ENCODE measurements at regions not wholly inside any gene's neighbourhood (a gene's known extent, or its start where the extent isn't known, plus 50 kb on each side); places are given as distances from the start of the nearest gene placed in this dataset.

DNA sequence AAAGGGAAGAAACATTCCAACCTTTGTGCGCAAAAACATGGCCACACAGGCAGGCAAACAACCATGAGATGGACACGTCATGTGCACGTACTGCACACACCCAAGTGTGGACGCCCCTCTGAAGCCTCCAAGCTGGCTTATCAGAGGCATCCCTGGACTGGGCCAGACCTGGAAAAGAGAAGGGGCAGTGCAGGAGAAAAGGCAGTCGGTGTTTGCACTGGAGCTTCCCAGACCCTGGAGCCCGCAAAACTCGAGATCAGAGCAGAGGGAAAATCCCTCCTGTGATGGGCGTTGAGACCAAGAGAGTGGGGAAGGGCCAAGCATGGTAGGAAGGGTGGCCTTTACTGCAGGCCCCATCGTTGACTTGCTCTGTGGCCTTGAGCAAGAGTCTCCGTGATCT, 269.5 kb downstream of the CYRIA start:
- Histone ChIP-seq H3K4me3 (ENCODE audit: low read depth in 1 of 3, low read length in 3 of 3) (no peak overlapping the region), H3K27ac (ENCODE audit: low read depth in 1 of 2, low read length in 2 of 2) (no peak overlapping the region), H3K4me1 (ENCODE audit: control insufficient read depth in 4 of 4, insufficient read depth in 4 of 4, low read length in 3 of 4) (no peaks in the 10 kb centered on the region), H3K36me3 (ENCODE audit: control insufficient read depth in 4 of 4, insufficient read depth in 3 of 4, low read depth in 1 of 4, low read length in 3 of 4) (no peaks in the 10 kb centered on the region), H3K27me3 (ENCODE audit: control insufficient read depth in 4 of 4, insufficient read depth in 4 of 4, low read length in 3 of 4) (no peaks in the 10 kb centered on the region), H3K9me3 (ENCODE audit: control insufficient read depth in 4 of 4, low read length in 3 of 4) (no peaks in the 10 kb centered on the region), H3K9ac (ENCODE audit: low read depth in 1 of 2, low read length in 2 of 2) (no peak overlapping the region)
- 92% methylated on average over 10 of the region's 10 CpGs for WGBS
- no peak for TF ChIP-seq NR2F2 (IDR thresholded peaks at IDR 0.05)
- TF ChIP-seq RXRA (IDR thresholded peaks at IDR 0.05) = no peak
- no peak for TF ChIP-seq TAF1 (conservative IDR thresholded peaks at IDR 0.05)
- no peak for TF ChIP-seq YY1 (IDR thresholded peaks at IDR 0.05)
- TF ChIP-seq GABPA (IDR thresholded peaks at IDR 0.05 in 1 of 2, conservative IDR thresholded peaks at IDR 0.05 in 1 of 2) = no peak
- no peak for TF ChIP-seq HNF4A (conservative IDR thresholded peaks at IDR 0.05)
- TF ChIP-seq, protein P1, sequence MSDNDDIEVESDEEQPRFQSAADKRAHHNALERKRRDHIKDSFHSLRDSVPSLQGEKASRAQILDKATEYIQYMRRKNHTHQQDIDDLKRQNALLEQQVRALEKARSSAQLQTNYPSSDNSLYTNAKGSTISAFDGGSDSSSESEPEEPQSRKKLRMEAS (IDR thresholded peaks at IDR 0.05) = no peak
- TF ChIP-seq FOXA2 (IDR thresholded peaks at IDR 0.05) = no peak
- TF ChIP-seq, protein P2, sequence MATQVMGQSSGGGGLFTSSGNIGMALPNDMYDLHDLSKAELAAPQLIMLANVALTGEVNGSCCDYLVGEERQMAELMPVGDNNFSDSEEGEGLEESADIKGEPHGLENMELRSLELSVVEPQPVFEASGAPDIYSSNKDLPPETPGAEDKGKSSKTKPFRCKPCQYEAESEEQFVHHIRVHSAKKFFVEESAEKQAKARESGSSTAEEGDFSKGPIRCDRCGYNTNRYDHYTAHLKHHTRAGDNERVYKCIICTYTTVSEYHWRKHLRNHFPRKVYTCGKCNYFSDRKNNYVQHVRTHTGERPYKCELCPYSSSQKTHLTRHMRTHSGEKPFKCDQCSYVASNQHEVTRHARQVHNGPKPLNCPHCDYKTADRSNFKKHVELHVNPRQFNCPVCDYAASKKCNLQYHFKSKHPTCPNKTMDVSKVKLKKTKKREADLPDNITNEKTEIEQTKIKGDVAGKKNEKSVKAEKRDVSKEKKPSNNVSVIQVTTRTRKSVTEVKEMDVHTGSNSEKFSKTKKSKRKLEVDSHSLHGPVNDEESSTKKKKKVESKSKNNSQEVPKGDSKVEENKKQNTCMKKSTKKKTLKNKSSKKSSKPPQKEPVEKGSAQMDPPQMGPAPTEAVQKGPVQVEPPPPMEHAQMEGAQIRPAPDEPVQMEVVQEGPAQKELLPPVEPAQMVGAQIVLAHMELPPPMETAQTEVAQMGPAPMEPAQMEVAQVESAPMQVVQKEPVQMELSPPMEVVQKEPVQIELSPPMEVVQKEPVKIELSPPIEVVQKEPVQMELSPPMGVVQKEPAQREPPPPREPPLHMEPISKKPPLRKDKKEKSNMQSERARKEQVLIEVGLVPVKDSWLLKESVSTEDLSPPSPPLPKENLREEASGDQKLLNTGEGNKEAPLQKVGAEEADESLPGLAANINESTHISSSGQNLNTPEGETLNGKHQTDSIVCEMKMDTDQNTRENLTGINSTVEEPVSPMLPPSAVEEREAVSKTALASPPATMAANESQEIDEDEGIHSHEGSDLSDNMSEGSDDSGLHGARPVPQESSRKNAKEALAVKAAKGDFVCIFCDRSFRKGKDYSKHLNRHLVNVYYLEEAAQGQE (IDR thresholded peaks at IDR 0.05) = no peak
- TF ChIP-seq ATF3 (IDR thresholded peaks at IDR 0.05) = no peak
- TF ChIP-seq JUND (IDR thresholded peaks at IDR 0.05) = no peak
- TF ChIP-seq ZBTB33 (IDR thresholded peaks at IDR 0.05) = no peak
- TF ChIP-seq, protein P3, sequence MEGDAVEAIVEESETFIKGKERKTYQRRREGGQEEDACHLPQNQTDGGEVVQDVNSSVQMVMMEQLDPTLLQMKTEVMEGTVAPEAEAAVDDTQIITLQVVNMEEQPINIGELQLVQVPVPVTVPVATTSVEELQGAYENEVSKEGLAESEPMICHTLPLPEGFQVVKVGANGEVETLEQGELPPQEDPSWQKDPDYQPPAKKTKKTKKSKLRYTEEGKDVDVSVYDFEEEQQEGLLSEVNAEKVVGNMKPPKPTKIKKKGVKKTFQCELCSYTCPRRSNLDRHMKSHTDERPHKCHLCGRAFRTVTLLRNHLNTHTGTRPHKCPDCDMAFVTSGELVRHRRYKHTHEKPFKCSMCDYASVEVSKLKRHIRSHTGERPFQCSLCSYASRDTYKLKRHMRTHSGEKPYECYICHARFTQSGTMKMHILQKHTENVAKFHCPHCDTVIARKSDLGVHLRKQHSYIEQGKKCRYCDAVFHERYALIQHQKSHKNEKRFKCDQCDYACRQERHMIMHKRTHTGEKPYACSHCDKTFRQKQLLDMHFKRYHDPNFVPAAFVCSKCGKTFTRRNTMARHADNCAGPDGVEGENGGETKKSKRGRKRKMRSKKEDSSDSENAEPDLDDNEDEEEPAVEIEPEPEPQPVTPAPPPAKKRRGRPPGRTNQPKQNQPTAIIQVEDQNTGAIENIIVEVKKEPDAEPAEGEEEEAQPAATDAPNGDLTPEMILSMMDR (IDR thresholded peaks at IDR 0.05; ENCODE audit: low read depth, low read length, missing input control) = no peak
- TF ChIP-seq RAD21 (IDR thresholded peaks at IDR 0.05) = no peak
- TF ChIP-seq SP1 (IDR thresholded peaks at IDR 0.05) = no peak
- TF ChIP-seq EGR1 (IDR thresholded peaks at IDR 0.05; ENCODE audit: low read depth in 2 of 2) = no peak
- no peak for TF ChIP-seq HNF4G (IDR thresholded peaks at IDR 0.05)
- no peak for DNase-seq (ENCODE audit: low spot score)

- H3K36me3 ChIP-seq (ENCODE audit: control insufficient read depth in 4 of 4, insufficient read depth in 3 of 4, low read depth in 1 of 4, low read length in 3 of 4) = no peaks in the 10 kb centered on the region
- no peaks in the 10 kb centered on the region for H3K27me3 ChIP-seq (ENCODE audit: control insufficient read depth in 4 of 4, insufficient read depth in 4 of 4, low read length in 3 of 4)
- no peak overlapping the region for H3K9ac ChIP-seq (ENCODE audit: low read depth in 1 of 2, low read length in 2 of 2)
- TF ChIP-seq YY1 (IDR thresholded peaks at IDR 0.05) = no peak
- no peak overlapping the region for H3K4me3 ChIP-seq (ENCODE audit: low read depth in 1 of 3, low read length in 3 of 3)
- 94% methylated on average over 1 of the region's 1 CpG for WGBS
- no peak overlapping the region for H3K27ac ChIP-seq (ENCODE audit: low read depth in 1 of 2, low read length in 2 of 2)
- H3K4me1 ChIP-seq (ENCODE audit: control insufficient read depth in 4 of 4, insufficient read depth in 4 of 4, low read length in 3 of 4) = no peaks in the 10 kb centered on the region
- DNase-seq (ENCODE audit: low spot score) = no peak
- no peaks in the 10 kb centered on the region for H3K9me3 ChIP-seq (ENCODE audit: control insufficient read depth in 4 of 4, low read length in 3 of 4)
Measured at GRCh38 chr2:16395601-16396000, 270.0 kb downstream of the CYRIA start.
